Fibroblast of skin of right quadriceps (primary cell): ENCODE measurements at regions not wholly inside any gene's neighbourhood (a gene's known extent, or its start where the extent isn't known, plus 50 kb on each side); places are given as distances from the start of the nearest gene placed in this dataset.
A peak's percentile ranks its signal among the peaks of the same experiment; 100 is the strongest.

Experiments
- DNase-seq: peaks from one replicate; pipeline ENCODE4 v3.0.0-alpha.2; 2013

DNA sequence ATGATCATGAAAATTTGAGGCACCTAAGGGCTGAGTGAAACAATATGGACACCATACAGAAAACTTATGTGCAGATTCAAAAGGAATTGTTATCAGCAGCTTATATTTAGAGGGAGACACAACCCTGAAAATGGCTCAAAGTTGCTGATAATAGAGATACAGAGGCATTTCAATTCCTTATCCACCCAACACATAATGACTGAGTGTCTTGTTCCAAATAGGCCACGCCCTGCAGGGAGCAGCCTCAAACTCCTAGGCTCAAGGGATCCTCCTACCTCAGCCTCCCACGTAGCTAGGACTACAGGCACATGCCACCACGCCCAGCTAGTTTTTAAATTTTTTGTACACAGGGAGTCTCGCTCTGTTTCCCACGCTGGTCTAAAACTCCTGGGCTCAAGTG lies 79.0 kb downstream of the LBH start:
- DNase-seq, result no peak

DNA sequence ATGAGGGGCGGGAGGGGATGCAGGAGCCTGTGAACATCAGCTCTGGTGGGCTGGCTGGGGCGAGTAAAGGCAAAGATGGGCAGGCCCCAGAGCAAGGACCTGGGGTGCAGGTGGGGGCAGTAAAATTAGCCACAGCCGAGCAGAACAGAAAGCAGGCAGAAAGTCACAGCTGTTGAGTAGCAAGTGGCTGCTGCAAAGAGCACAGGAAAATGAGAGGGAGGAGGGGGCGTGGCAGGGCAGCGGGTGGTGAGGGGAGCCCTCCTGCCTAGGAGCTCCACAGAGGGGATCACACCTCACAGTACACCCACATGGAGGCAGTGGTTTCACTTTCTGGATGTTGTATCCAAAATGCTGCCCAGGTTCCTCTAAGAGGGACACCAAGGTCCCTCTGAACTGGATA lies 79.6 kb downstream of the LBH start:
- DNase-seq, result no peak

- DNase-seq, result no peak
Observed at GRCh38 chr2:30311711-30312110, 80.4 kb downstream of the LBH start.

DNA sequence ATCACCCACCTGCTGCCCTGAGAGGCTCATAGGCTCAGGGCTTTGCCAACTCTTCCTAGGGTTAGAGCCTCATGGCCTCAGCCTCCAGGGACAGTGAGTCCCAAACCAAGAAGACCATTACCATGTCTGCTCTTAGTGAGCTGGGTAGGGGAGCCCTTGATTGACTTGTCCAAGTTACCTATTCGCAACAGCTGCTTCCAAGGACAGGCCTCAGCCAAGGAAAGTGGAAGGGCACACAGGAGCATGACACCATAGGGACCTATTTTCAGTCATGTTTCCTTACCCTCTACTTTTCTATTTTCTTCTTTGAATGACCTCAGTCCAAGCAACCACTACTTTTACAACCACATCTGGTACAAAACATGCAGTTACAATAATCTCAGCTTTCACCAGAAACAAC lies 81.6 kb downstream of the LBH start:
- DNase-seq, result no peak

DNA sequence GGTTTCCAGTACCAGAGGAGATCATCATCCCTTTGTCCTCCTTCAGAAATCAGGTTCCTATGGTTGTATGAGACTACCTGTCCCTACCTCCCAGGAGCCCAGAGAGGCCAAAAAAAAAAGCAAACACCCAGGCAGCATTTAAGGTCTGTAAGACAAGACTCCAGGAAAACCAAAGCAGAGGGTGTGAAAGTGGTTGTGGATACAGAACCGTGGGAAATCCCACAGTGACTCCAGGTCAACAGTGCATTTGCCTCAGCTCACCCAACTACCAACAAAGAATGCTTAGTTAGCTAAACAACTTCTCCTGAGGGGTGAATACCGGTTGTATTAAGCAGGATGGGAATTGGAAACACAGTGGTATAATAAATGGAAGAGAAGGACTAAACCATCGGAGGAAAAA lies 83.6 kb downstream of the LBH start:
- DNase-seq, result no peak

- no peak for DNase-seq
Observed at GRCh38 chr2:30315391-30316063, 84.2 kb downstream of the LBH start.

GRCh38 chr2:30316408-30316807 lies 85.1 kb downstream of the LBH start:
- DNase-seq, result no peak

DNA sequence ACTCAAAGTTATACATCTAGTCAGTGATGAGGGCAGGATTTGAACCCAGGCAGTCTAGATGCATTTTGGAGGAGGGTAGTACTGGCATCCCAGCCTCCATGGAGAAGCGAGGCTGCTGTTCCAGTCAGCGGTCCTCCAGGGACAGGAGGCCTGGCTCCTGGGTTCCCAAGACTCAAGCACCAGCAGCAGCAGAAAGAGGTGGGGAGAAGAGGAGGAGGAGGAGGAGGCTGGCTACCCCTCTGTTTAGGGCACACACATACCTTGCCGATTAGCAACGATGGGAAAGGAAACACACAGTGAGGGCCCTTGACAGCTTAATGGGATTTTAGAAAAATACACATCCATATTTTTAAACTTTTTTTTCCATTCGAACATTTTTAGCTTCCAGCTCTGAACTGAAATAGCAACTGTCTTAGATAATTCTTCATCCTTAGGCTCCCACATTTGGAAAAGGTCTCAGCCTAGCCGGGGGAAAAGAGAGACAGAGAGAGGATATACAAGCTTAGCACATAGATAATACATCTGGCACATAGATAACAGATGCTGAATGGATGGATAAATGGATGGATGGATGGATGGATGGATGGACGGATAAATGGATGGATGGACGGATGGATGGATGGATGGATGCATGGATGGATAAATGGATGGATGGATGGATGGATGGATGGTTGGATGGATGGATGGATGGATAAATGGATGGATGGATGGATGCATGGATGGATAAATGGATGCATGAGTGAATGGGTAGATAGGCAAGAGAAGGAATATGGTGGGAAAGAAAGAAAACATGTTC lies 87.9 kb downstream of the LBH start:
- DNase-seq, result no peak

- DNase-seq, result peak; percentile 28
Observed at GRCh38 chr2:30321466-30321865, 90.1 kb downstream of the LBH start.

- DNase-seq, result no peak
Observed at GRCh38 chr2:30323499-30323898, 92.2 kb downstream of the LBH start.

DNA sequence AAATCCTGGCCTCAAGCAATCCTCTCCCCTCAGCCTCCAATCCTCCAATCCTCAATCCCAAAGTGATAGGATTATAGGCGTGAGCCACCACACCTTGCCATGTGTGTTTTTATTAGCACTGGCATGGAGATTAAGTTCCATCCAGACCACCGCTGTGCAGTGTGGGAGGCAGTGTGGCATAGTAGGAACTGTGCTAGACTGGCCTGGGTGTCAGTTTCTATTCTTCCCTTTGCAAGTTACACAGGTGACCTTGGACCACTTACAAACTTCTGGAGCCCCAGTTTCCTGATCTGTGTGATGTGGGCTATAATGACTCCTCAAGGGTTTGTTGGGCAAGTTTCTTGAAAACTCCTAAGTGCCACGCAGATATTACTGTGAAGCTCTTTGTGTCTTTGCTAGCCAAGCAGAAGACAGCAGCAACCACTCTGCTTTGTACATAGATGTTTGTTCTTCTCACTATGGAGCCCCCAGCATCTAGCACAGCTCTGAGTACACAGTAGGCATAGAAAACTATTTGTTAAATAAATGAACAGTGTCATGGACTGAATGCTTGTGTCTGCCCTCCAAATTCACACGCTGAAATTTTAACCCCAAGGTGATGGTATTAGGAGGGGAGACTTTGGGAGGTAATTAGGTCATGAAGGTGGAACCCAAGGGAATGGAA lies 93.0 kb downstream of the LBH start:
- DNase-seq, result no peak

DNA sequence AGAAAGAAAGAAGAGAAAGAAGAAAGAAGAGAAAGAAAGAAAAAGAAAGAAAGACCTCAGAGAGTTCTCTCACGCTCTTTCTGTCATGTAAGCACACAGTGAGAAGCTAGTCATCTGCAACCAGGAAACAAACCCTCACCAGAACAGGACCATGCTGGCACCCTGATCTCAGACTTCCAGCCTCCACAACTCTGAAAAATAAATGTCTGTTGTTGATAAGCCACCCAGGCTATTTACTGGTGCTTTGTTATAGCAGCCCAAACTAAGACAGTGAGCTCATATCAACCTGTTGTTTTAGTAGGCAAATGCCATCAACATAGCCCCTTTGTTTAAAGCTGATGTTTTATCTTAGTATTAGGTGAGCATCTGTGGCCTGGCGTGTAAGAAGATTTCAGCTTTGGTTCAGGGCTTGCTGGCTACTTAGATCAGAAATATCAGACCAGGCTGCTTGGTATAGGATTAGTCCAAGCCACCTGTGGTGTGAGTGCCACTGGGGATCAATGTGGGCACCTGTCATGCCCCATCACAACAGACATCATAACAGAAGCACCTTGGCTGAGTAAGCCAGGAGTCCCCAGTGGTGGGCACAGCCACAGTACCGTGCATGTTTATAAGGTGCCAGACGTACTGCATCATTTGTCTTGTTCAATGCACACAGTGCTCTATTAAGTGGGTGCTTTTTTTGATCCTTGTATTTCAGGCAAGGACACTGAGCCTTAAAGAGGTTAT lies 94.4 kb downstream of the LBH start:
- no peak for DNase-seq

DNA sequence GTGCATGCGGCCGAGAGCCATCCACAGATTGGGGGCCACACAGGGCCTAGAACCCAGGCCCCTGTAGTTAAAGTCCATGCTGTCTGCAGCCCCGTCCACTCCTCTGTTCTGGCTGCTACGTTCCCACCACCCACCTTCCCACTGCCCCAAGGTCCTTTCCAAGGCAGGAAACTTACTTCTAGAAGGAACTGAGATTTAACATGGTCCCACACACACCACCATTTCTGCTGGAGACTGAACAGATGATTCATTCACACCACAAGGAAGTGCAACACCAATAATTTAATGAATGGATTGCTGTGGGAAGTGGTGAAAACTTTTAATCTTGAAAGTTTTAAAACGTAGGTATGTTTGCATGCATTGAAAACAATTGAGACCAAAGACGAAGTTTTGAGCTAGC lies 95.2 kb downstream of the LBH start:
- DNase-seq, result no peak

DNA sequence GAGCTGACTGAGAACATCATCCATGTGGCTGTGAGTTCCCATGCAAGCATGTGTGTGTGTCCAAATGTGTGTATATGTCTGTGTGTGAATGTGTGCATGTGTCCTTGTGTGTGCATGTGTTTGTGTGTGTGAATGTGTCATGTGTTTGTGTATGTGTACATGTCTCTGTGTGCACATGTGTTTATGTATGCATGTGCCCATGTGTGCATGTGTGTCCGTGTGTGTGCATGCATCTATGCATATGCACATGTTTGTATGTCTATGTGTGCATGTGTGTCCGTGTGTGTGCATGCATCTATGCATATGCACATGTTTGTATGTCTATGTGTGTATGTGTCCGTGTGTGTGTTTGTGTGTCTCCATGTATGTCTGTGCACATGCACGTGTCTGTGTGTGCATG lies 99.7 kb downstream of the LBH start:
- DNase-seq, result no peak

- no peak for DNase-seq
Observed at GRCh38 chr2:30331869-30332268, 100.5 kb downstream of the LBH start.

DNA sequence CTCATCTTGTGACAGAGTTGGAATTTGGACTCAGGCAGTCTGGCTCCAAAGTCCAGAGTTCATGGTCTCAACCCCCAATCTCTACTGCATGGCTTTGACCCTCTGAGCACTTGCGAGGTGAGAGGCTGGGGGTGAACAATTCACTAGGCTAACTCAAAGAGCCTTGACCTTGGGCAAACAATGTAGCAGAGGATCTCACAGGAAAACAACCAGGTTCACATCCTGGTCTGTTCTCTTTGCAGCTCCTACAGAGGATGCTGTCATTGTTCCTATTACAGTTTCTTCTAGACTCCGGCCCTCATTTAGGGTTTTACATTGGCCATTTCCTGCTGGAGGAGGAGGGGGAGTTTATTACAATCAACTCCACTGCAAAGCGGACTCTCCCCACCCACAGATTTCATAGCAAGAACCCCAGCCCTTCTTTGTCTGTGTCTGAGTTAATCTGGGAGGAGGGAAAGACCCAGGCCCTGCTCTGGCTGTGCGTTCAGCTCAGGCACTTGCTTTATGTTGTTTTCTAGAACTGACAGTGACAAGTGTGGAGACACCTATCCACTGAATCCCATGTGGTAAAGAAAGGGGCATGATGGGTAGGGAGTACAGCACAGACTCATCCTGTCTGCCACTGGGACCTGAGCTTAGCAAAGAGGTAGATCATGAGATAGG lies 101.6 kb downstream of the LBH start:
- DNase-seq, result no peak

GRCh38 chr2:30334762-30335363 lies 103.5 kb downstream of the LBH start:
- DNase-seq, result no peak

GRCh38 chr2:30336084-30336483 lies 104.8 kb downstream of the LBH start:
- no peak for DNase-seq

- no peak for DNase-seq
Observed at GRCh38 chr2:30336978-30337841, 105.9 kb downstream of the LBH start.

DNA sequence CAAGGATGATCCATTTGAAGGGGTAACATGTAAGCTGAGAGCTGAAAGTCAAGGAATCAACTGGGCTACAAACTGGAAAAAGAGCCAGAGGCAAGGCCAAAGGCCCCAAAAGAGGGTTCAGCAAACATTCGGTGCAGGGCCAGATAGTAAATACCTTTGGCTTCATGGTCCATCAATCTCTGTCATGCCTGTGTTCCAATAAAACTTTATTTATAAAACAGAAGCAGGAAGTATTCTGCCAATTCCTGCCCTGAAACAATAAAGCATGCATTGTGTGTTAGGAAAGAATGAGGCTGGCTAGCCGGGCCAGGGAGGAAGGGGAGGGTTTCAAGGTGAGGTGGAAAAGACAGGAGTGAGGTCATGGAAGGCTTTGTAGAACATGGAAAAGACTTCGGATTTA lies 107.1 kb downstream of the LBH start:
- DNase-seq, result no peak

DNA sequence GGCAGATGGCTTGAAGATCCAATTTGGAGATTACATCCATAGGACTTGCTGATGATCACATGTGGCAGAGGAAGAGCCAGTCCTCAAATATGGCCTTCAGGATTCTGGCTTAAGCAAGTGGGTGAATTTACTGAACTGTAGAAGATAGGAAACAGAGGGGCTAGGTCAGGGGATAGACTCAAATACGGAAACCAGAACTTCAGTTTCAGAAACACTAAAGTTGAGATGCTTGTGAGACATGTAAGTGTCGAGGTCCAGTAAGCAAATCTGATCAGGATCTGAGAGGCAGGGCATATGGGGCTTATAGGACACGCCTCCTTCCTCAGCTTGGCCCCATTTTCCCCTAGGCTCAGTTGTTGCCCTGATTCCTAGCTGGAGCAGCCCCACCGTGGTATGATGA lies 107.7 kb downstream of the LBH start:
- no peak for DNase-seq
